NB4 (cell line): ENCODE measurements at regions not wholly inside any gene's neighbourhood (a gene's known extent, or its start where the extent isn't known, plus 50 kb on each side); places are given as distances from the start of the nearest gene placed in this dataset.
A peak's percentile ranks its signal among the peaks of the same experiment; 100 is the strongest.

Source experiments
- DNase-seq: peaks from one replicate; pipeline ENCODE4 v3.0.0; 2010; ENCODE audit warnings: low read depth
- H3K4me3 ChIP-seq: one replicate; pipeline ENCODE4 v1.5.1; 2011; ENCODE audit warnings: mild to moderate bottlenecking, low read depth, low read length, moderate library complexity
- MYC ChIP-seq: IDR thresholded peaks from 2 replicates; pipeline ENCODE4 v1.6.1; 2011; ENCODE audit warnings: low read depth, low read length
- POLR2A ChIP-seq: IDR thresholded peaks from 2 replicates; pipeline ENCODE4 v1.6.1; 2011; ENCODE audit warnings: mild to moderate bottlenecking; ENCODE audit not compliant: insufficient read length; ENCODE audit errors: extremely low read depth
- TF ChIP-seq, protein P1 (sequence below): IDR thresholded peaks from 2 replicates; pipeline ENCODE4 v1.6.1; 2011; ENCODE audit warnings: low read depth, low read length
- TF ChIP-seq, protein P2 (sequence below): IDR thresholded peaks from one replicate; pipeline ENCODE4 v1.5.1; 2012; ENCODE audit warnings: low read depth, low read length

DNA sequence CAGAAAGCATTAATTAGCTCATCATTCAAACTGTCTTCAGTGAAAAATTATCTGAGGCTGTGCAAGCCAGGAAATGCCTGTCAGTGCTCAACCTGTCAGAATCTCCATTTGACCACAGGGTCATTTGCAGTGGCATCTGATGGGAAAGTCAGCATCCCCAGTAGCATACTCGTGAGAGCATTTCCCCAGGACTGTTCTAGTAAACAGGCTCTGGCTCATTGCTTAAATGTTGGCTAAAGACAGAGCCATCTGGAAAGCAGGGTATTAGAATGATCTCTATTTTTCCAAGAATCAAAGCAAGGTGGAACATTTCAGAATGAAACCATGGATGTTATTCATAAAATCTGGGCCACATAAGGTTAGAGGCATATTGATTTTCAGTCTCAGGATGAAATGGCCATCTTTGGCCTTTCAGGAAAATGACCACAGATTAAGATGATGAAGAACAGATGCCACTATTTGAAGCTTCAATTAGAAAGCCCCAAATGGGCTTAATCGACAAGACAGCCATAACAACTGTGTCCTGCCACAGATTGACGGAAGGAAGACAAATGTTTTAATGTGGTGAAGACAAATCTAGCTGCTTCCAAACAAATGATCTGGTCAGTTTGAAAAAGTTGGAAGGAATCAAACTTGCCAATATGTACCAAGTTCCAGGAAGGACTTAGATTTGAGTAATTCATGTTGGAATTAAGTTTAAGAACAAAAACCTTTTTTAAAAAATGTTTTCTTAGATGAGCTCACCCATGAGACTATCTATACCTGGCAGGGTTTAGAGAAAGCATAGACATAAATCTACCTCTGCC, 94.0 kb upstream of the FAR2 start:
- DNase-seq: no peak
- TF ChIP-seq MYC (no peak), POLR2A (no peak)
- TF ChIP-seq, protein P1, sequence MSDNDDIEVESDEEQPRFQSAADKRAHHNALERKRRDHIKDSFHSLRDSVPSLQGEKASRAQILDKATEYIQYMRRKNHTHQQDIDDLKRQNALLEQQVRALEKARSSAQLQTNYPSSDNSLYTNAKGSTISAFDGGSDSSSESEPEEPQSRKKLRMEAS: no peak
- TF ChIP-seq, protein P2, sequence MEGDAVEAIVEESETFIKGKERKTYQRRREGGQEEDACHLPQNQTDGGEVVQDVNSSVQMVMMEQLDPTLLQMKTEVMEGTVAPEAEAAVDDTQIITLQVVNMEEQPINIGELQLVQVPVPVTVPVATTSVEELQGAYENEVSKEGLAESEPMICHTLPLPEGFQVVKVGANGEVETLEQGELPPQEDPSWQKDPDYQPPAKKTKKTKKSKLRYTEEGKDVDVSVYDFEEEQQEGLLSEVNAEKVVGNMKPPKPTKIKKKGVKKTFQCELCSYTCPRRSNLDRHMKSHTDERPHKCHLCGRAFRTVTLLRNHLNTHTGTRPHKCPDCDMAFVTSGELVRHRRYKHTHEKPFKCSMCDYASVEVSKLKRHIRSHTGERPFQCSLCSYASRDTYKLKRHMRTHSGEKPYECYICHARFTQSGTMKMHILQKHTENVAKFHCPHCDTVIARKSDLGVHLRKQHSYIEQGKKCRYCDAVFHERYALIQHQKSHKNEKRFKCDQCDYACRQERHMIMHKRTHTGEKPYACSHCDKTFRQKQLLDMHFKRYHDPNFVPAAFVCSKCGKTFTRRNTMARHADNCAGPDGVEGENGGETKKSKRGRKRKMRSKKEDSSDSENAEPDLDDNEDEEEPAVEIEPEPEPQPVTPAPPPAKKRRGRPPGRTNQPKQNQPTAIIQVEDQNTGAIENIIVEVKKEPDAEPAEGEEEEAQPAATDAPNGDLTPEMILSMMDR: no peak
- H3K4me3 ChIP-seq: no peak overlapping the region

GRCh38 chr12:29066011-29066588, 83.0 kb upstream of the FAR2 start:
- peak; percentile 87 for DNase-seq
- 0 out of 2 replicates have a peak, but pooled peaks have one; percentile 27 for TF ChIP-seq MYC
- TF ChIP-seq, protein P1: peak; percentile 72
- TF ChIP-seq POLR2A: no peak
- TF ChIP-seq, protein P2: no peak
- H3K4me3 ChIP-seq: no peak overlapping the region

GRCh38 chr12:29067430-29067829, 81.6 kb upstream of the FAR2 start:
- DNase-seq: peak; percentile 36
- TF ChIP-seq, protein P1: peak; percentile 53; the same call in 1 of the 2 replicates
- TF ChIP-seq POLR2A (no peak), MYC (0 out of 2 replicates have a peak, but pooled peaks have one; percentile 17)
- TF ChIP-seq, protein P2: no peak
- H3K4me3 ChIP-seq: no peak overlapping the region

- TF ChIP-seq MYC (no peak), POLR2A (no peak)
- TF ChIP-seq, protein P1: no peak
- TF ChIP-seq, protein P2: no peak
These were observed 78.8 kb upstream of the FAR2 start for GRCh38 chr12:29070309-29070708.

GRCh38 chr12:29071099-29071498, 78.0 kb upstream of the FAR2 start:
- TF ChIP-seq, protein P2: no peak
- no peak for TF ChIP-seq POLR2A
- TF ChIP-seq, protein P1: no peak
- no peak for TF ChIP-seq MYC
- H3K4me3 ChIP-seq: no peak overlapping the region
- DNase-seq: no peak

More at GRCh38 chr12:29070309-29070708, 78.8 kb upstream of the FAR2 start:
- H3K4me3 ChIP-seq: no peak overlapping the region
- no peak for DNase-seq
